Testis (tissue), 2 donors: ENCODE measurements at regions not wholly inside any gene's neighbourhood (a gene's known extent, or its start where the extent isn't known, plus 50 kb on each side); places are given as distances from the start of the nearest gene placed in this dataset.

ENCODE experiments used
- DNase-seq: peaks from one replicate; pipeline ENCODE4 v3.0.0-alpha.2; 2019
- H3K27ac ChIP-seq, 2 donors: fragments of 200-600 bp; sonication (generic); one replicate each; pipeline ENCODE4 v1.5.1; 2019
- H3K27me3 ChIP-seq: fragments of 200-600 bp; sonication (generic); one replicate; pipeline ENCODE4 v1.5.1; 2019
- H3K36me3 ChIP-seq: fragments of 200-600 bp; sonication (generic); one replicate; pipeline ENCODE4 v1.5.1; 2017; ENCODE audit warnings: low read depth; ENCODE audit errors: missing control alignments
- H3K4me1 ChIP-seq: fragments of 200-600 bp; sonication (generic); one replicate; pipeline ENCODE4 v1.5.1; 2019
- H3K4me3 ChIP-seq, 2 donors: fragments of 200-600 bp; sonication (generic); one replicate each; pipeline ENCODE4 v1.5.1; 2017 to 2019
- H3K9me3 ChIP-seq: fragments of 200-600 bp; sonication (generic); one replicate; pipeline ENCODE4 v1.5.1; 2017
- CTCF ChIP-seq, 3 experiments: fragments of 450-650 bp in 2 of 3; fragments of 200-600 bp in 1 of 3; sonication (generic) in 1 of 3; IDR thresholded peaks; one replicate each; pipeline ENCODE4 v1.5.1; 2016 to 2019; ENCODE audit warnings: antibody characterized with exemption in 3 of 3, mild to moderate bottlenecking in 2 of 3, moderate library complexity in 1 of 3
- POLR2A ChIP-seq: fragments of 450-650 bp; IDR thresholded peaks from one replicate; pipeline ENCODE4 v1.6.1; 2017; ENCODE audit warnings: antibody characterized with exemption, mild to moderate bottlenecking, moderate library complexity
- WGBS, 2 donors: methylation state at CpG; one replicate each; pipeline ENCODE4 v1.1.5; 2018; 5-methylcytosine and 5-hydroxymethylcytosine counted together
- intact Hi-C: fragments of 100-400 bp; cut with DNase I; formaldehyde crosslinking; loops from one replicate; pipeline ENCODE4 v1.15.1; 2023; ENCODE audit warnings: low total_unique reads

DNA sequence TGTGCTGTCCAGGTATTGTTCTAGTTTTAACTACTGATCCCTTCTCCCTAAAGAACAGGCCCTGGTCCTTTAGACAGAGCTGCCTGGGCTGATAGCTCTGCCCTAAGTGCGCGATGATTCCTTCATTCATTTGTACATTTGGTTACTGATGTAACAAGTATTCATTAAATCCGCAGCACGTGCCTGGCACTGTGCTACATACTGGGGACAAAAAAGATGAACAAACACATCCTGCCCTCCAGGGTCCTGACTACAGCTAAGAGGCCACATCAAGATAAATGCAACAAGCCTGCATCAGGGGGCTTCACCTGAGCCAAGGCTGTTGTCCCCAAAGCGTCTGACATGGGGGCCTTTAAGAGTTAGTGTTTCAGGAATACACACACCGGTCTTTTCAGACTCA, 99.0 kb upstream of the PODXL start:
- DNase-seq, result no peak

DNA sequence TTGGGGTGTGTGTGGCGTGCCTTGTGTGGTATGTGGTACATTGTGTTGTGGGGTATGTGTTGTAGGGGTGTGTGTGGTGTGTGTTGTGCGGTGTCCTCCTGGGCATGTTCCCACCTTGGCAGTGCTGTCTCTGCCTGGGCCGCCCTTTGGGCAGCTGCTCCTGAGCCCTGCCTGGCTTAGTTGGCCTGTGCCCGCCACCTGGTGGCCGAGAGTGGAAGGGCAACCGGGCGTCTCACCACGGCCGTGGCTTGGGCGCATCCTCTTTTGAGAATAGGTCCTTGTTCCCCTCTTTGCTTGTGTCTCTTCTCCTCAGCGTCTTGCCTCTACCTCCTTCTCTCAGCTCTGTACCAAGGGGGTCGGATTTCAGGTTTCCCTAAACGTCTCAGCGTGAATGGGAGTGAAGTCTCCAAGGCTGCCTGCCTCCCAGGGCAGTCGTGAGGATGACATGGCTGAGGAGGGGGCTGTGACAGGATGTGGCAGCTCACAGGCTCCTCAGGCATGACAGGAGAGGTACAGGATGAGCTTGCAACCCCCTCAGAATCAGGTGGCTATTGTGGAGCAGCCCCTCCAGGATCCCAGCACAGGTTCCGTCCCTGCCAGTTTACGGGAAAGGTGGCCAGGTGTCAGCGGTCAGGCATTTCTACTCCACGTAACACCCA, 98.4 kb upstream of the PODXL start:
- no peak overlapping the region for H3K4me3 ChIP-seq
- H3K36me3 ChIP-seq, result no peaks in the 10 kb centered on the region
- intact Hi-C loops, result loop anchor here (10.0 kb wide), 1 partner anchor 110 kb away; no protein-coding TSS in a partner anchor
- TF ChIP-seq POLR2A (no peak), CTCF (IDR thresholded peaks at IDR 0.05) (peak; percentile 94 to 96 (median 95))
- H3K27ac ChIP-seq, result no peak overlapping the region
- H3K27me3 ChIP-seq, result no peaks in the 10 kb centered on the region
- no peaks in the 10 kb centered on the region for H3K4me1 ChIP-seq
- 40 to 45% methylated on average over 18 to 19 of the region's 19 CpGs for WGBS, 2 donors
- peak; percentile 93 for DNase-seq
- H3K9me3 ChIP-seq, result no peaks in the 10 kb centered on the region

More for the DNA sequence above, 99.0 kb upstream of the PODXL start:
- Histone ChIP-seq H3K27me3 (no peaks in the 10 kb centered on the region), H3K9me3 (no peaks in the 10 kb centered on the region), H3K27ac (no peak overlapping the region), H3K4me3 (no peak overlapping the region), H3K36me3 (no peaks in the 10 kb centered on the region), H3K4me1 (no peaks in the 10 kb centered on the region)
- TF ChIP-seq CTCF (IDR thresholded peaks at IDR 0.05) (no peak), POLR2A (no peak)
- 72 to 80% methylated on average over 6 of the region's 6 CpGs for WGBS, 2 donors
- intact Hi-C loops, result loop anchor here (10.0 kb wide), 1 partner anchor 111 kb away; no protein-coding TSS in a partner anchor

GRCh38 chr7:131654249-131654558, 97.8 kb upstream of the PODXL start:
- H3K27ac ChIP-seq, result no peak overlapping the region

DNA sequence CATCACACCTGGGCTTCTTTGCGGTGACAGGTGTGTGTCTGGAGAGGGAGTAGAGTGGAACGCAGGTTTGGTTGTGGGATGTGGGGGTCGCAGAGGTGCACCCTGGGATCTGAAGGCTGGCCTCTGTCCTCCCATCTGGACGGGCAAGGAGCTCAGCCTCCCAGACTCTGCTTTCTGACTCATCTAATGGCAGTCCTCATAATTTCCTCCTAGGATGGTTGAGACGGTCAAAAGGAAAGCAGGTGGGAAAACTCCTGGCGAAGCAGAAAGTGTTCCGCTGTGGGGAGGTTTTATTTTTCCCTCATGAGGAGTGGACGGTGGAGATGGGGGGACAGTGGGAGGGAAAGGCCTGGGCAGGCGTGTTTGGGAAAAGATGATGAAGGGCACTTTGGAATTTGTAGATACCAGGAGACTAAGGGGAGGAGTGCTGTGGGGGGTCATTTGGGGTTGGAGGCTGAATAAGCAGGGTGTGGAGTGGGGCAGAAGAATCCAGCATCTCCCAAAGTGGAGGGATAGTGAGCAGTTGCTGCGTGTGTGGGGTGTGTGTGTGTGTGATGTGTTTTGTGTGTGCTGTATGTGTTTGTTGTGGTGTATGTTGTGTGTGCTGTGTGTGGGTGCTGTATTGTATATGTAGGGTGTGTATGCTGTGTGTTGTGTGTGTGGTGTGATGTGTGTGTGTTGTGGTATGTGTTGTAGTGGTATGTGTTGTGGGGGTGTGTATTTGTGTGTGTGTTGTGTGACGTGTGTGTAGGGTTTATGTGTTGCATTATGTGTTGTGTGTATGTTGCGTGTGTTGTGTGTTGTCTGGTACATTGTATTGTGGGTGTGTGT, 97.2 kb upstream of the PODXL start:
- Histone ChIP-seq H3K4me1 (no peaks in the 10 kb centered on the region), H3K9me3 (no peaks in the 10 kb centered on the region), H3K27ac (no peak overlapping the region), H3K4me3 (no peak overlapping the region), H3K27me3 (no peaks in the 10 kb centered on the region), H3K36me3 (no peaks in the 10 kb centered on the region)
- intact Hi-C loops, result loop anchor here (10.0 kb wide), 1 partner anchor 109 kb away; no protein-coding TSS in a partner anchor
- 68 to 74% methylated on average over 12 of the region's 12 CpGs for WGBS, 2 donors
- TF ChIP-seq POLR2A, result no peak
- DNase-seq, result no peak

More at GRCh38 chr7:131654249-131654558, 97.8 kb upstream of the PODXL start:
- Histone ChIP-seq H3K4me3 (no peak overlapping the region), H3K4me1 (no peaks in the 10 kb centered on the region), H3K36me3 (no peaks in the 10 kb centered on the region), H3K9me3 (no peaks in the 10 kb centered on the region), H3K27me3 (no peaks in the 10 kb centered on the region)
- 79 to 82% methylated on average over 1 of the region's 1 CpG for WGBS, 2 donors
- no peak for TF ChIP-seq CTCF (IDR thresholded peaks at IDR 0.05)
- no peak for TF ChIP-seq POLR2A
- no peak for DNase-seq
- intact Hi-C loops, result loop anchor here (10.0 kb wide), 1 partner anchor 109 kb away; no protein-coding TSS in a partner anchor

GRCh38 chr7:131652934-131653333, 96.5 kb upstream of the PODXL start:
- Histone ChIP-seq H3K9me3 (no peaks in the 10 kb centered on the region), H3K27me3 (no peaks in the 10 kb centered on the region), H3K27ac (no peak overlapping the region), H3K4me3 (no peak overlapping the region), H3K36me3 (no peaks in the 10 kb centered on the region), H3K4me1 (no peaks in the 10 kb centered on the region)
- DNase-seq, result no peak
- intact Hi-C loops, result loop anchor here (10.0 kb wide), 1 partner anchor 108 kb away; no protein-coding TSS in a partner anchor
- 34 to 61% methylated on average over 2 of the region's 2 CpGs for WGBS, 2 donors
- no peak for TF ChIP-seq CTCF (IDR thresholded peaks at IDR 0.05)
- no peak for TF ChIP-seq POLR2A
